Ecto neural progenitor cell (in vitro differentiated cells): ENCODE measurements at regions not wholly inside any gene's neighbourhood (a gene's known extent, or its start where the extent isn't known, plus 50 kb on each side); places are given as distances from the start of the nearest gene placed in this dataset.

Source experiments
- DNase-seq: peaks from one replicate; pipeline ENCODE4 v3.0.0-alpha.2; 2018; ENCODE audit warnings: low spot score

- DNase-seq: no peak
Measured at GRCh38 chr4:19780871-19781270, 470.8 kb upstream of the SLIT2 start.

- DNase-seq: no peak
Measured at GRCh38 chr4:19776929-19777328, 474.8 kb upstream of the SLIT2 start.

- no peak for DNase-seq
Measured at GRCh38 chr4:19776021-19776459, 475.7 kb upstream of the SLIT2 start.

GRCh38 chr4:19774690-19775256 is 476.9 kb upstream of the SLIT2 start:
- no peak for DNase-seq

DNA sequence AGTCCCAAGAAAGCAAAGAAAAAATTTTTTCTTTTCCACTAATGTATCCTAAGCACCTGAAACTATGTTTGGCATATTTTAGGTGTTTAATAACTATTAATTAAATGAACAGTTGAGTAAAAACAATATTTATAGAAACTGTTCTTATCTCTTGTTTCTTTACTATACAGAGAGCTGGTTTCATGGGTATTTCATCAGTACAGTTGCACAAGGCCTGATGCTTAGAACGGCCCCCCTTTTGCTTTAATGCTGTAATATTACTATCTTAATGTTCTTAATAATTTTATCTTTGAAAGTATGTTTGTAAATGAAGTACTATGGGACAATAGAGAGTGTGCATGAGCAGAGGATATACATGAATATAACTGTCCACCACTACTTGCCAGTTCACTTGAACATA is 479.1 kb upstream of the SLIT2 start:
- DNase-seq: no peak

DNA sequence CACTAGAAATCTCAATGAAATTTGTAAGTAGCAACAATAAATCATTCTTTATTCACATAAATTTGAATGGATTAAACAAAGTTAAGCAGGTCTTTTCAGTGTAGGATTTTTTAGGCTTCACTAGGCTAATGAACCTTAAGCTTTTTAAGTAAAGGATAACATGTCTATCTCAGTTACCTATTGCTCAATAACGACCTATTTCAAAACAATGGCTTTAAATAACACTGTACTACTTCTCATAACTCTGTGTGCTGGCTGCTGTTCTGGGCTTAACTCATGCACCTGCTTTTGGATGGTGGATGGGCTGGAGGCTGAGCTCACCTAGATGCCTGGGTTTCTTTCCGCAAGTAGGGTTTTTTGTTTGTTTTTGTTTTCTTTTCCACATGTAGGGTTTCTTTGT is 495.0 kb upstream of the SLIT2 start:
- no peak for DNase-seq

- no peak for DNase-seq
Measured at GRCh38 chr4:19752599-19752998, 499.1 kb upstream of the SLIT2 start.

DNA sequence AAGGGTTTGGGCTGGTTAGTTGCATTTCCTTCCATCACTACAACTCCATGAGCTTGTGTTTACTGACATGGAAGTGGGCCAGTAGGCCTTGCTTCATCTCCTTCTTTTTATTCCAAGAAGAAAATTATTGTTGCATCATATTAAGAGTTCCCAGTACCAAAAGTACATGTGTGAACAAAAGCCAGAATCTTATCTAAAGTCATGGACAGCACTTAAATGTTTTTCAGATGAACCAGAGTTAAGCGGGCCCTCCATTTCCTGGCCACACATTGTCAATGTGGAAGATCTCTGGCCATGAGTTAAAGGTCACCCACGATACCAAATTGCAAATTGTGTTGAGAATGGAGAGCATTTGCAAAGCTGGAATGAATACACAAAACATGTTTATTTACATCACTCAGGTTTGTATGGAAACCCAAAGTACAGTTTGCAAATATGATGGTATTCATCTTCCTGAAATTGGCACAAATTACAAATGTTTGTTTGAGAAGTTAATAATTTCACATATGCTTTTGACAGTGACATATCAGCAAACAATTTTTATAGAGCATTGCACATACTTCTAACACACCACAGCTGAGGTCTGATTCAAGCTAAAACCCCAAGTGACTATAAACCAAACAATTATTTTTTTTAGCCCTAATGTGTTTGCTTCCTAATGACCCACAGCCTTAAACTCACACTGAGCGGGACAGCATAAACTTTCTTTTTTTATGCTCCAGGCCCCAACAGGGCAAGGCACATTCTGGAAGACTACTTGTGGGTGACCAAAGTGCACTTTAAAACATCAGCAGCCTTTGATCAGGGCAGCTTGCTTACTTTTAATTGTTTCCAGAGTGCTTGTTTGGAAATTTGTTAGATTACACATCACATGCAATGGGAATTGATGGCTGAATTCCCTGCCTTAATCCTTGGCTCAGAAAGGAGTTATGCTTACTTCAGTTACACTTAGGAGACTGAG is 502.9 kb upstream of the SLIT2 start:
- no peak for DNase-seq

- DNase-seq: no peak
Measured at GRCh38 chr4:19746377-19746776, 505.3 kb upstream of the SLIT2 start.

GRCh38 chr4:19743115-19743638 is 508.5 kb upstream of the SLIT2 start:
- no peak for DNase-seq

- no peak for DNase-seq
Measured at GRCh38 chr4:19739101-19739651, 512.5 kb upstream of the SLIT2 start.

DNA sequence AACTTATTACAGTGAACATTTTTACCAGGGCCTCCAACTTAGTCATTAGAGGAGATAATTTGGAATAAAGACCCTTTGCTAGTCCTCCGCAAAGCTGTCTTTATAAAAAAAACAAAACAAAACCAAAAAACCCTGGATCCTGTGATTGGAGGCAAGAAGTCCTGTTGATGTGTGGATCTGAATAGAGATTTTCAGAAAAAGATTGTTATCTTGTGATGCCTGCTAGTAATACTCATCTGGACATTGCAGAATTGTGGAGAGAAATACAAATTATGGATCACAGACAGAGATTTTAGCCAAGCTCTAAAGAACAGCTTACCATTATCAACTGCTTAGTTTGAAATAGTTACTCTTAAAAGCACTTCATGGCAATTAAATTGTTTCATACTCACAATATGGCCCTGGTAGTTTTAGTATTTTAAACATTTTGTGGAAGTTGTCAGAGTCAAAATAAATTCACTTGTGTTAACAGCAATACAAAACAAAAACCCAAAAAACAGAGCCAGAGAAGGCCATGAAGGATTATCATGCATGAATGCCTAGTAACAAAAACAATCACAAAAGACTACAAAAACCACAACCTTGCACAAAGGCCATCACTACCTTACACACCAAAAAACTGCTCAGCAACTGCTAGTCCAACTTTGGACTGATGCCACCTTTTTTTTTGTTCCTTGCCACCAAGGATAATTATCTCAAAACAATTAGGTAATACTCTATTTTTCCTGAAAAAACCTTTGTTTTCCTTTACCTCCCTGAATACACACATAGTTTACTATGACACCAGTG is 514.5 kb upstream of the SLIT2 start:
- no peak for DNase-seq

GRCh38 chr4:19735012-19735411 is 516.7 kb upstream of the SLIT2 start:
- no peak for DNase-seq

DNA sequence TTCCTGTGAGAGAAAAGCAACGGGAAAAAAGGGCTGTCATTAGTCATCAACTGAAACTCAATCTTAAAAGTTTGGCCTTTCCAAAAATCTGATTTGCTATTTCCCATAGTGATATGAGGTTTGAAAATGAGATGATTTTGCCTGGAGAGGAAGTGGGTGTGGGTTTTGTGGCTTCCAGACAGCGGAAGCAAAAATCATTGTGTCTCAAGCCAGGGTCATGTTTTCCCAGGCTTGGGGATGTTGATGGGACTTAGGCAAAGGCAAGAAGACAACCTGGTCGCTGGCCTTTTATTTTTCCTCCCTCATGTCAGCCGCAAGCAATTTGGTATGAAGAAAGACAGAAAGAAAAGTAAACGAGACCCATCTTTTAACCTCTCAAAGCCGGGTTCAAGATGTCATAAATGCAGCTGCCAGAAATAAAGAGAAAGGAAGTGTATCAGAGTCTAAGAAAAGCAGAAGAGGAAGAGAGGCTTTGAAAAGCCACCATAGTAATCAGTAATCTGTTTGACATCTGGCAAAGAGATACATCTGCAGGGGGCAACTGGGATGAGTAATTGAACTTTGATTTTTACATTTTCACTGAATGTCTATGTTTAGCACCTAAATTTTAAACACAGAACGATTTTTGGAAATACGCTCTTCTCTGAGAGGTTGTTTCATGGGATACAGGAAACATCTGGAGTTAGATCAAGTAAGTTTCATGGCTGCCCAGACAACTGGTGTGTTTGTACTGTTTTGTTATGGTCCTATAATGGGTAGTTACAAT is 521.6 kb upstream of the SLIT2 start:
- no peak for DNase-seq

GRCh38 chr4:19728773-19729172 is 522.9 kb upstream of the SLIT2 start:
- no peak for DNase-seq

DNA sequence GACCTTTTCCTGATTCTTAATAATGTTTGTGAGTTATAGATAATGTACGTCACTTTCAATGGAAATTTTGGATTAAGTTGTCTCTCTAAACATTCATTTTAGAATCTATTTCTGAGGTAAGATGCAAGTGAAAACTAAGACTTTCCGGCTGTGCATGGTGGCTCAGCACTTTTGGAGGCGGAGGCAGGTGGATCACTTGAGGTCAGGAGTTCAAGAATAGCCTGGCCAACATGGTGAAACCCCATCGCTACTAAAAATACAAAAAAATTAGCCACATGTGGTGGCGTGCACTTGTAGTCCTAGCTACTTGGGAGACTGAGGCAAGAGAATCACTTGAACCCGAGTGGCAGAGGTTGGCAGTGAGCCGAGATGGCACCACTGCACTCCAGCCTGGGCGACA is 524.6 kb upstream of the SLIT2 start:
- no peak for DNase-seq

GRCh38 chr4:19725130-19725529 is 526.6 kb upstream of the SLIT2 start:
- no peak for DNase-seq

DNA sequence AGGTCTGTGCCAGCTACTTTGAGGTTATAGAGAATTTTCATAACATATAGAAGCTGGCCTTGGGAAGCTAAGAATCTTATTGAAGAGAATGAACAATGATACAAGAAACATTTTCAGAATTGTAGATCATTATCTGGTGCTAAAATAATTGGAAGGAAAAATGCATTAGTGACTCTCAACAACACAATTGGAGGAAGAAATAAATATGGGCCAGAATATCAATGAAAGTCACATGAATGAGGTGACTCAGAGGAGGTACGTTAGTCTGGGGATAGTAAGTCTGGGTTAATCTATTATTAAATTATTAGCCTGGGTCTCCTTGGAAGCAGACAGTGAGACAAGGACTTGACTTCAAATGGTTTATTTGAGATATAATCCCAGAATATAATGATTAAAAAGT is 529.3 kb upstream of the SLIT2 start:
- no peak for DNase-seq

- DNase-seq: no peak
Measured at GRCh38 chr4:19721587-19721986, 530.1 kb upstream of the SLIT2 start.

DNA sequence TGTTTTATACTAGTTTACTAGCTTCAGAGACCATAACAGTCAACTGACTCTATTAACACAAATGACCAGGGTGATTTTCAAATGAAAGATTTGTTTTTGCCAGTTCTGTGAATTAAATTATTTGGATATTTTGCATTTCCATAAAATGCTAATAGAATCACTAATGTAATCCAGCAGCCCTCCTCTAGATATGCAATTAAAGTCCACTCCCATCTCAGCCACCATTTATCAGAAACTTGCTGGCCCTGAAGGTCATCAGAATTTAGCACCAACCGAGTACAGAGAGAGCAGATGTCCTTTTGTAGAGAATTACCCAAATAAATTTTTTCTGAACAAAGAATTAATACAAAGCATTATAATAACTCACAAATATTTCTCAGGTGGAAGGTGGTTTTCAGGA is 531.1 kb upstream of the SLIT2 start:
- DNase-seq: no peak

GRCh38 chr4:19720190-19720589 is 531.5 kb upstream of the SLIT2 start:
- DNase-seq: no peak
